AG09309 (cell line): ENCODE measurements at regions not wholly inside any gene's neighbourhood (a gene's known extent, or its start where the extent isn't known, plus 50 kb on each side); places are given as distances from the start of the nearest gene placed in this dataset.

Experiments used
- DNase-seq: peaks from one replicate; pipeline ENCODE4 v3.0.0-alpha.2; 2010; ENCODE audit warnings: low read depth
- H3K4me3 ChIP-seq: 2 replicates; pipeline ENCODE4 v1.5.1; 2011; ENCODE audit warnings: mild to moderate bottlenecking, low read depth, low read length, moderate library complexity; ENCODE audit not compliant: control insufficient read depth
- CTCF ChIP-seq: IDR thresholded peaks from 2 replicates; pipeline ENCODE4 v1.5.1; 2011; ENCODE audit warnings: mild to moderate bottlenecking, low read depth, low read length, inconsistent platforms; ENCODE audit not compliant: insufficient read depth, control insufficient read depth; ENCODE audit errors: missing control alignments

GRCh38 chr14:100671906-100672305, 54.8 kb upstream of the DLK1 start:
- TF ChIP-seq CTCF = no peak
- no peak overlapping the region for H3K4me3 ChIP-seq
- no peak for DNase-seq

- H3K4me3 ChIP-seq = no peak overlapping the region
- DNase-seq = no peak
- TF ChIP-seq CTCF = no peak
These were observed 53.4 kb upstream of the DLK1 start for GRCh38 chr14:100673085-100673806.

GRCh38 chr14:100673807-100674154, 52.9 kb upstream of the DLK1 start:
- no peak for TF ChIP-seq CTCF
- DNase-seq = no peak

GRCh38 chr14:100674428-100674827, 52.3 kb upstream of the DLK1 start:
- no peak overlapping the region for H3K4me3 ChIP-seq
- no peak for DNase-seq
- no peak for TF ChIP-seq CTCF

More at GRCh38 chr14:100673807-100674154, 52.9 kb upstream of the DLK1 start:
- no peak overlapping the region for H3K4me3 ChIP-seq

- DNase-seq = no peak
- TF ChIP-seq CTCF = no peak
- no peak overlapping the region for H3K4me3 ChIP-seq
These were observed 51.6 kb upstream of the DLK1 start for GRCh38 chr14:100674897-100675619.

- no peak overlapping the region for H3K4me3 ChIP-seq
- no peak for DNase-seq
These were observed 50.7 kb upstream of the DLK1 start for GRCh38 chr14:100675699-100676684.

More at GRCh38 chr14:100675699-100676684, 50.7 kb upstream of the DLK1 start:
- TF ChIP-seq CTCF = no peak
